Hematopoietic multipotent progenitor cell treated with erythropoietin and hydrocortisone succinate and interleukin-3 and kit ligand, for 4 days (in vitro differentiated cells): ENCODE measurements at regions not wholly inside any gene's neighbourhood (a gene's known extent, or its start where the extent isn't known, plus 50 kb on each side); places are given as distances from the start of the nearest gene placed in this dataset.
"Not testable (repeated sequence)": the region's sequence is repeated elsewhere in the genome, so short reads cannot be mapped to it uniquely, and the experiment has no call there.

Source experiments
- DNase-seq: peaks from one replicate; pipeline ENCODE4 v3.0.0-alpha.2; 2015

- no peak for DNase-seq
Measured at GRCh38 chr2:72078773-72079172, 68.9 kb downstream of the CYP26B1 start.

DNA sequence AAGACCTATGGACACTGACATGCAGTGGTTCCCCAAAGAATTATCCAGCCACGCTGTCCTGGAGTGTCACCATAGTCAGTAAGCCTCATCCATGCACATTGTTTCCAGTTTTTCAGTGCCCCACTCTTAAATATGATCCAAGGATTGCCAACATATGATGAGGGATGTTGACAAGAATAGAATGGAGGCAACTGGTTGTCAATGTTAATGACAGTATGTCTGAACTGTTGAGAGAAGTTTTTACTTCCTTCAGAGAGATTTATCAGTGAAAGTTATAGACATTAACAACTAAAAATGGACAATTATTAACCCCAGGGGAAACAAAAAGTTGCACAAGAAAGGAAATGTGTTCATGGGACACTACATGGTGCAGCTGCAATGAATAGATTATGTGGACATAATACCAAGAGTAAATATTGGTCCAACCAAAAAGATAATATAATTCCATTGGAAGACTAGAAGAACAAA lies 69.9 kb downstream of the CYP26B1 start:
- DNase-seq, result no peak

- DNase-seq, result not testable (repeated sequence)
Measured at GRCh38 chr2:72073373-72073772, 74.3 kb downstream of the CYP26B1 start.

DNA sequence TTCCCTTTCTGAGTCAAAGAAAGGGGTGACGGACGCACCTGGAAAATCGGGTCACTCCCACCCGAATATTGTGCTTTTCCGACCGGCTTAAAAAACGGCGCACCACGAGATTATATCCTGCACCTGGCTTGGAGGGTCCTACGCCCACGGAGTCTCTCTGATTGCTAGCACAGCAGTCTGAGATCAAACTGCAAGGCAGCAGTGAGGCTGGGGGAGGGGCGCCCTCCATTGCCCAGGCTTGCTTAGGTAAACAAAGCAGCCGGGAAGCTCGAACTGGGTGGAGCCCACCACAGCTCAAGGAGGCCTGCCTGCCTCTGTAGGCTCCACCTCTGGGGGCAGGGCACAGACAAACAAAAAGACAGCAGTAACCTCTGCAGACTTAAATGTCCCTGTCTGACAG lies 83.5 kb downstream of the CYP26B1 start:
- DNase-seq, result not testable (repeated sequence)

DNA sequence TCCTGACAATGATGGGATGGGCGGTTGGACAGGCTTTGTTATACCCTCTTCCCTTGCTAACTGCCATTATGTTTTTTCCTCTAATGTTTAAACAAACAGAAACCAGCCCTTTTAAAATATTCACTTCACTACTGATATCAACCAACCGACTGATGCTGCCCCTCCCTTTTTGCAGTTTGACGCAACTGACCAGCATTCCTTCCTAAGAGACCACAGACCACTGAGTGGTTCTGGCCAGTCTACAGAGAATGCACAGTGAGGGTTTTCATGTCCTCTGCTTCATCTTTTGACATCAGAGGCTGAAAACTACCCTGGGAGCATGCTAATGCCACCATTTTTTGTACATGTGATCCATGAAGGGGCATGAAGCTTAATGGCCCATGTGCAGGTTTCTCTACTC lies 85.3 kb downstream of the CYP26B1 start:
- DNase-seq, result no peak

DNA sequence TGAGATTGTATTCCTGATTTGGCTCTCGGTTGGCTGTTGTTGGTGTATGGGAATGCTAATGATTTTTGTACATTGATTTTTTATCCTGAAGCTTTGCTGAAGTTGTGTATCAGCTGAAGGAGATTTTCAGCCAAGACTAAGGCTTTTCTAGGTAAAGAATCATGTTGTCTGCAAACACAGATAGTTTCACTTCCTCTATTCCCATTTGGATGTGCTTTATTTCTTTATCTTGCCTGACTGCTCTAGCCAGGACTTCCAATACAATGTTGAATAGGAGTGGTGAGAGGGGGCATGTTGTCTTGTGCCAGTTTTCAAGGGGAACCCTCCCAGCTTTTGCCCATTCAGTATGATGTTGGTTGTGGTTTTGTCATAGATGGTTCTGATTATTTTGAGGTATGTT lies 90.4 kb downstream of the CYP26B1 start:
- DNase-seq, result no peak

DNA sequence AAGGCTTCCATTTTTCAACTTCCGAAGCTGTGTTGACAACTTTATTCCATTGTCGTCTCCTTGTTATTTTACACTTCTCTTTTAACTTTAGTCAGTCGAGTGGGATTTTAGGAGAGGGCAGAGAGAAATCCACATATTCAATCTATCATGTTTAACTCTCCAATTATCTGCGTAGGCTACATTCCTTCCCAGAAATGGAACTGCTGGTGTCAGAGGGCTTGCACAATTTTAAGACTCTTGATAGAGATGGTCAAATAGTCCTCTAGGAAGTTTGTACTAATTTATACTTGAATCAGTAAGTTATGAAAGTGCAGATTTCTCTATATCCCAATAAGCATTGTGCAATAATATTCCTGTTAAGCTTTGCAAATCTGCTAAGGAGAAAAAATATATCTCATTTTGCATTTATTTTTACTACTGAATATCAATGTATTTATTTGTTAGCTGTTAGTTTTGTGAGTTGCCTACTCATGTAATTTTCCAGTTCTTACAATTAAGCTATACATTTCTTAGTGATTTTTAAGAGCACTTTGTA lies 95.6 kb downstream of the CYP26B1 start:
- no peak for DNase-seq

GRCh38 chr2:72051204-72051603 lies 96.5 kb downstream of the CYP26B1 start:
- no peak for DNase-seq

GRCh38 chr2:72050734-72051133 lies 96.9 kb downstream of the CYP26B1 start:
- no peak for DNase-seq

GRCh38 chr2:72048881-72049477 lies 98.7 kb downstream of the CYP26B1 start:
- no peak for DNase-seq

DNA sequence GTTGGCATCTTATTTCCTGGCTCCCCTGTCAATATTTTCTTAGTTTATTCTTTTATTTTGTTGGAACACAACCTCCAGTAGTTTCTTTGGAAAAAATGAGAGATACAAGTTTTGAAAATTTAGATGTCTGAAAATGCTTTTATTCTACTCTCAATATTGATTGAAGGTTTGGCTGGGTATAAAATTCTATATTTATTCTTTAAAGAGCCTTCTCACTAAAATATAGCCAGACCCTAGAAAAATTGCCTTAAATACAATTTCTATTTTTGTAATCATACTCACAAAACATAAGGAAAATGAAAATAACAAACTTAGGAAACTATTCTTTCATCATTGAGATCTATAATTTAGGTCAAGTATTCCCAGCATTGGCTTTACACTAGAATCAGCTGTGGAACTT lies 103.7 kb downstream of the CYP26B1 start:
- no peak for DNase-seq

DNA sequence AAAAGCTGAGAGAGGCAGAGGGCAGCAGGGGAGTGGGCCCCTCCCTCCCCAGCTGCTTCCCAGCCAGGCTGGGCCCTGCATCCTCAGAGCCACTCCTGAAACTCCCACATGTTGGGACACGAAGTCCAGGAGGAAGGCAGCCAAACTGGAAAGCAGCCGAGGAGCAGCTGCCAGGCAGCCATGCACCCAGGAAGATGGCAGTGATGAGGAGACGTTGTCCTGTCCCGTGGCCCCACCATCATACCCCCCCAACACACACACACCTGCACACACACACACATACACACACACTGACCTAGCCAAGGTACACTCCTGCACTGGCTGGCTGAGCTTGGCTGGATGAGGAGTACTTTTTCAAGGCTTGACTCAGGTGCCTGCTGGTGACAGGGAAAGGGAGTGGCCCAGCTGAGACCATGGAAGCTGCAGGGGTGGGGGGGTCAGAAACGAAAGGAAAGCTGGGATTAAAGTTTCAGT lies 106.0 kb downstream of the CYP26B1 start:
- DNase-seq, result no peak

GRCh38 chr2:72040629-72041571 lies 106.8 kb downstream of the CYP26B1 start:
- no peak for DNase-seq

- DNase-seq, result no peak
Measured at GRCh38 chr2:72038524-72038923, 109.1 kb downstream of the CYP26B1 start.

- DNase-seq, result no peak
Measured at GRCh38 chr2:72037261-72037666, 110.4 kb downstream of the CYP26B1 start.

- no peak for DNase-seq
Measured at GRCh38 chr2:72036595-72036994, 111.1 kb downstream of the CYP26B1 start.

- no peak for DNase-seq
Measured at GRCh38 chr2:72036173-72036545, 111.5 kb downstream of the CYP26B1 start.

GRCh38 chr2:72035518-72036172 lies 112.0 kb downstream of the CYP26B1 start:
- DNase-seq, result no peak

DNA sequence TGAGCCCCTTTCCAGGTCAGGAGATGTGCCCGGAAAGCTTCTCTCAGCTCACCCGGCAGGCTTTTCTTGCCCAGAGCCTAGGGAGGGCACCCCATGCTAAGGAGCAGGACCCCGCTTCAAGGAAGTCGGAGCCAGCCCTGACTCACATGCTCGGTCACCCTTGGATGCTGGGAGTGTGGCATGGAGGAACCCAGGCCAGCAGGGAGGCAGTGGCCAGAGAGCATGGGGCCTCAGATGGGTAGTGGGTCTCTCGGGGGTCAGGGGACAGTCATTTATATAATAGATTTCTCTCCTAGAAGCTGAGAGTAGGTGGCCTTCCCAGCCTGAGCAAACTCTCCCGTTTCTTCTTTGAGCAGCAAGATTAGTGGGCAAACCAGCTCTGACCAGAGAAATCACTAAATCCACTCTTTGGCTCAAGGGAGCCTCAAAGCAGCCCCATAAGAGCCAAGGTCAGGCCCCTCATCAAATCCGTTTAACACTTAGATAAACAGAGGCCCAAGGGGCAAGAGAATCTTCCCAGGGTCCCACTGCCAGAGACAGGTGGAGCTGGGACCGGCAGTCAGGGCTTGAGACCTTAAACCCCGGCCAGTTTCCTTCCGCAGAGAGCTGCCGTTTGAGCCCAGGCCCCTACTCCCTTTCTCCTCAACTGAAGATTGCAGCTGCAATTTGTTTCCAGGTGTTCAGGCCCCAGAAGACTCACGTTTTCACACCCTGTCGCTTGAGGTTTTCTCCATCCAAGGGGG lies 113.1 kb downstream of the CYP26B1 start:
- DNase-seq, result no peak

DNA sequence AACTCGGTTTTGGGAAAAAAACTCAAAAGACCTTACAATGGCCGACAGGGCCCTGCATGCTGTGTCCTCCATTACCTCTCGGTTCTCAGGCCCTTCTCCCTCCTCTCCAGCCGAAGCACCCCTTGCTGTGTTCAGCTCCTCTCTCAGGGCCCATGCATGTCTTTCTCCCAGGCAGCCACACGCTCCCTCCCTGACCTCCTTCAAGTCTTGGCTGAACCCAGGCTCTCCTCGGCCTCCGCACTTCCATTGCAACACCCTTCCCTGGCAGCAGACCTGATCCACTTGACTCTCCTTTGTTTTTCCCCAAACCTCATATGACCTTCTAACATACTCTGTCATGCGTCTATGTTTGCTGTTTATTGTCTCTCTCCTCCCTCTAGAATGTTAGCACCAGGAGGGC lies 114.0 kb downstream of the CYP26B1 start:
- no peak for DNase-seq

DNA sequence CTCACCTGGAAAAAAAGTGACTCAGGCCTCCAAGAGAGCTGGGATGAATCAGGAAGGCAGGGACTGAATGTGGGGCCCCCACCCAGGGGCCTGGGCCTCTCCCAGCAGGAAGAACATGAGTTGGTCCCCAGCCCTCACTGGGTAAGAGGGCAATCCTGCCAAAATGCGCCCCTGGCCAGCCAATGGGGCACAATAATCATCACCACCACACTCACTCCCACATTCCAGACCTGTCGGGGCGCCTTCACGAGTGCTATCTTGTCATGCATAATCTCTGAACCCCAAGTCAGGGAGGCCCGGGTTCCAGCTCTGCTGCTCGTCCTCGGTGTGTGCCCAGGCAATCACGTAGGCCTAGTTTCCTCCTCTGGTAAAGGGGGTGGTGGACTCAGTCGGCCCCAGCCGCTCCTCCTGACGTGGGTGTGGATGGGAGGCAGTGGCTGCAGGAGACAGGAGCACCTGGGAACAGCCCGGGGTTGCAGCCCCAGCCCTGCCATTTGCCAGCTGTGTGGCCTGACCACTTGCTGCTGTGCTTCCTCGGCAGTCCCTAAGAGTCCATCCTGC lies 115.1 kb downstream of the CYP26B1 start:
- no peak for DNase-seq
